ENCODE measurements at regions not wholly inside any gene's neighbourhood (a gene's known extent, or its start where the extent isn't known, plus 50 kb on each side); places are given as distances from the start of the nearest gene placed in this dataset.

GRCh38 chr19:29371251-29372090 lies 154.3 kb upstream of the VSTM2B start:
- DNase-seq (ENCODE audit: low read depth): no peak
- H3K4me3 ChIP-seq (ENCODE audit: low read depth, low read length): no peak overlapping the region
- TF ChIP-seq CTCF (IDR thresholded peaks at IDR 0.05; ENCODE audit: low read depth, low read length, missing control alignments): no peak
- in situ Hi-C loops (cut with HindIII; ENCODE audit: low sequenced_read_pairs): no loop called here

GRCh38 chr19:29372091-29372415 lies 153.7 kb upstream of the VSTM2B start:
- in situ Hi-C loops (cut with HindIII; ENCODE audit: low sequenced_read_pairs): no loop called here
- DNase-seq (ENCODE audit: low read depth): no peak
- no peak overlapping the region for H3K4me3 ChIP-seq (ENCODE audit: low read depth, low read length)
- TF ChIP-seq CTCF (IDR thresholded peaks at IDR 0.05; ENCODE audit: low read depth, low read length, missing control alignments): no peak

GRCh38 chr19:29372461-29372860 lies 153.3 kb upstream of the VSTM2B start:
- in situ Hi-C loops (cut with HindIII; ENCODE audit: low sequenced_read_pairs): no loop called here
- no peak for DNase-seq (ENCODE audit: low read depth)
- no peak for TF ChIP-seq CTCF (IDR thresholded peaks at IDR 0.05; ENCODE audit: low read depth, low read length, missing control alignments)
- H3K4me3 ChIP-seq (ENCODE audit: low read depth, low read length): no peak overlapping the region

- H3K4me3 ChIP-seq (ENCODE audit: low read depth, low read length): no peak overlapping the region
- in situ Hi-C loops (cut with HindIII; ENCODE audit: low sequenced_read_pairs): no loop called here
- TF ChIP-seq CTCF (IDR thresholded peaks at IDR 0.05; ENCODE audit: low read depth, low read length, missing control alignments): no peak
- no peak for DNase-seq (ENCODE audit: low read depth)
These were observed 152.6 kb upstream of the VSTM2B start for GRCh38 chr19:29372921-29373797.

GRCh38 chr19:29375429-29376119 lies 150.2 kb upstream of the VSTM2B start:
- no peak overlapping the region for H3K4me3 ChIP-seq (ENCODE audit: low read depth, low read length)
- no peak for DNase-seq (ENCODE audit: low read depth)
- in situ Hi-C loops (cut with HindIII; ENCODE audit: low sequenced_read_pairs): no loop called here
- TF ChIP-seq CTCF (IDR thresholded peaks at IDR 0.05; ENCODE audit: low read depth, low read length, missing control alignments): no peak

GRCh38 chr19:29376855-29377354 lies 148.9 kb upstream of the VSTM2B start:
- in situ Hi-C loops (cut with HindIII; ENCODE audit: low sequenced_read_pairs): no loop called here
- TF ChIP-seq CTCF (IDR thresholded peaks at IDR 0.05; ENCODE audit: low read depth, low read length, missing control alignments): no peak

More at GRCh38 chr19:29376855-29377354, 148.9 kb upstream of the VSTM2B start:
- no peak overlapping the region for H3K4me3 ChIP-seq (ENCODE audit: low read depth, low read length)
- no peak for DNase-seq (ENCODE audit: low read depth)

Data from astrocyte of the cerebellum (primary cell).